ENCODE measurements at regions not wholly inside any gene's neighbourhood (a gene's known extent, or its start where the extent isn't known, plus 50 kb on each side); places are given as distances from the start of the nearest gene placed in this dataset.

DNA sequence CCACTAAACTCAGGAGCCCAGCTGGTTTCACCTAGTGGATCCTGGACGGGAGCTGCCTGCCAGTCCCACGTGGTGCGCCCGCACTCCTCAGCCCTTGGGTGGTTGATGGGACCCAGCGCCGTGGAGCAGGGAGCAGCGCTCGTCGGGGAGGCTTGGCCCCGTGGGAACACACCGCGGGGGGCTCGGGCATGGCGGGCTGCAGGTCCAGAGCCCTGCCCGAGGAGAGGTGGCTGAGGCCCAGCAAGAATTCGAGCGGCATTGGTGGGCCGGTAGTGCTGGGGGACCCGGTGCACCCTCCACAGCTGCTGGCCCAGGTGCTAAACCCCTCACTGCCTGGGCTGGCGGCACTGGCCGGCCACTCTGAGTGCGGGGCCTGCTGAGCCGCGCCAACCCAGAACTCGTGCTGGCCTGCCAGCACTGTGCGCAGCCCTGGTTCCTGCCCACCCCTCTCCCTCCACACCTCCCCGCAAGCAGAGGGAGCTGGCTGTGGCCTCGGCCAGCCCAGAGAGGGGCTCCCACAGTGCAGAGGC is 137.3 kb downstream of the TRIB2 start:
- TF ChIP-seq, protein P1, sequence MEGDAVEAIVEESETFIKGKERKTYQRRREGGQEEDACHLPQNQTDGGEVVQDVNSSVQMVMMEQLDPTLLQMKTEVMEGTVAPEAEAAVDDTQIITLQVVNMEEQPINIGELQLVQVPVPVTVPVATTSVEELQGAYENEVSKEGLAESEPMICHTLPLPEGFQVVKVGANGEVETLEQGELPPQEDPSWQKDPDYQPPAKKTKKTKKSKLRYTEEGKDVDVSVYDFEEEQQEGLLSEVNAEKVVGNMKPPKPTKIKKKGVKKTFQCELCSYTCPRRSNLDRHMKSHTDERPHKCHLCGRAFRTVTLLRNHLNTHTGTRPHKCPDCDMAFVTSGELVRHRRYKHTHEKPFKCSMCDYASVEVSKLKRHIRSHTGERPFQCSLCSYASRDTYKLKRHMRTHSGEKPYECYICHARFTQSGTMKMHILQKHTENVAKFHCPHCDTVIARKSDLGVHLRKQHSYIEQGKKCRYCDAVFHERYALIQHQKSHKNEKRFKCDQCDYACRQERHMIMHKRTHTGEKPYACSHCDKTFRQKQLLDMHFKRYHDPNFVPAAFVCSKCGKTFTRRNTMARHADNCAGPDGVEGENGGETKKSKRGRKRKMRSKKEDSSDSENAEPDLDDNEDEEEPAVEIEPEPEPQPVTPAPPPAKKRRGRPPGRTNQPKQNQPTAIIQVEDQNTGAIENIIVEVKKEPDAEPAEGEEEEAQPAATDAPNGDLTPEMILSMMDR (IDR thresholded peaks at IDR 0.05), result no peak
- no peak for TF ChIP-seq POLR2A (IDR thresholded peaks at IDR 0.05)

Data from body of pancreas (tissue), 4 donors.